MCF 10A (cell line): ENCODE measurements at regions not wholly inside any gene's neighbourhood (a gene's known extent, or its start where the extent isn't known, plus 50 kb on each side); places are given as distances from the start of the nearest gene placed in this dataset.
A peak's percentile ranks its signal among the peaks of the same experiment; 100 is the strongest.

Source experiments
- BruUV-seq: library from RNA; stranded (reverse); fragments of 400-500 nt; replicated peaks from 2 replicates; lab custom pipeline; 2021; lab: Mats Ljungman, UMichigan
- CTCF ChIA-PET: fragments of 300-600 bp; sonication (Branson Sonifier 250); formaldehyde crosslinking; extraction: SDS; loops from one replicate; lab custom pipeline; 2021; ENCODE audit warnings: antibody characterized with exemption, inconsistent platforms; lab: Yijun Ruan, JAX
- POLR2A ChIA-PET: fragments of 300-600, 350-650 bp; sonication (Branson Sonifier 250); formaldehyde crosslinking; extraction: SDS; loops from one replicate; lab custom pipeline; 2020; ENCODE audit warnings: antibody characterized with exemption, inconsistent platforms; lab: Yijun Ruan, JAX
- DNase-seq: peaks from one replicate; pipeline ENCODE4 v3.0.0-alpha.2; 2018; ENCODE audit not compliant: unreplicated experiment
- H3K27ac Mint-ChIP-seq: one replicate; pipeline ENCODE4 v1.8.0; 2022; ENCODE audit warnings: mild to moderate bottlenecking, low read depth, mixed read lengths; ENCODE audit not compliant: unreplicated experiment
- H3K27me3 Mint-ChIP-seq: one replicate; pipeline ENCODE4 v1.8.0; 2022; ENCODE audit warnings: mixed read lengths; ENCODE audit not compliant: insufficient read depth, unreplicated experiment
- H3K36me3 Mint-ChIP-seq: one replicate; pipeline ENCODE4 v1.8.0; 2022; ENCODE audit warnings: mild to moderate bottlenecking, moderate library complexity, mixed read lengths; ENCODE audit not compliant: insufficient read depth, unreplicated experiment
- H3K4me1 Mint-ChIP-seq: one replicate; pipeline ENCODE4 v1.8.0; 2022; ENCODE audit warnings: mixed read lengths; ENCODE audit not compliant: insufficient read depth, unreplicated experiment
- H3K4me3 Mint-ChIP-seq: one replicate; pipeline ENCODE4 v1.8.0; 2022; ENCODE audit warnings: mild to moderate bottlenecking, moderate library complexity, mixed read lengths; ENCODE audit not compliant: unreplicated experiment
- H3K9me3 Mint-ChIP-seq: one replicate; pipeline ENCODE4 v1.8.0; 2022; ENCODE audit warnings: mixed read lengths; ENCODE audit not compliant: unreplicated experiment
- intact Hi-C: fragments of 100-400 bp; cut with micrococcal nuclease; formaldehyde crosslinking; loops from 2 replicates; pipeline ENCODE4 v1.14.1; 2022
- TF ChIP-seq, protein P1 (sequence below): fragments of 200-600 bp; IDR thresholded peaks from one replicate; pipeline ENCODE4 v1.8.0; 2022; ENCODE audit warnings: antibody characterized with exemption, mild to moderate bottlenecking; ENCODE audit not compliant: unreplicated experiment

DNA sequence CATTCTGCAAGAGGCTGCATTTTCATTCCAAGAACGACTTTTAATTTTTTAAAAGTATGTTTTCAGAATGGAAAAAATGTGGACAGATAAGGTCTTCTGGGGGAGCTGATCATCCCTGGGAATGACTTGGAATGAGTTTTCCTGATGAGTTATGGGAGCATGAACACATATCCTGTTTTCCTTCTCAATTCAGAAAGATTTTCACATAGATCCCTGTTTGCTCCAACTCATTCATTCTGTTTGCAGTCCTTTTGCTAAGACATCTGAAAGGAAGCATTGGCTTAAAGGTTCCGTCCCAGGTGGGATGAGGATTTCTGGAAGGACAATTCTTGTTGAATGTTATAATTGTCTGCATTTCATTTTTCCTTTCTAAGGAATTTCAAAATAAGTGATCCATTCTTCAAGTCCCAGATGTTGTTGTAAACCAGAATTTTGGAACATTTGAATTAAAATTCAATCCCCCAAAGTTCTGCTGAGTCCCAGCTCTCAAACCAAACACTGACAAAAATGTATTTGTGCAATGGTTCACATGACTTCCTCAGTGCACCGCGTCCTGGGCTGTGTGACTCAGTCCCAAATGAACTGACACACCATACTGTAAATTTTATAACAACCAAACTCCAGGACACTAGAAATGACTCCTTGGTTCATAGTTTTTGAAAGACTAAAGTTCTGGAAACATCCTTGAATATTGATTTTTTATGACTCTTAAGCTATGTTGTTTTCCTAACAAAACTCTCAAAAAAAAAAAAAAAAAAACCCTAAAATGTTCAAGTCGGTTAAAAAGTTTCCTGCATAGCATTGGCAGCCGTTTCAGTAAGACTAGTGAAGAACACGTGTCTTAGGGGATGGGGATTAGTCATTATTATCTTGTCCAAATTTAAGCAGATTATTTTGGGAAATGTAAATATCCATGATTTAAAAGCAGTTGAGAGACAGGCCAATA lies 281.8 kb upstream of the TCF4 start:
- BruUV-seq: no TSS peak
- no peaks in the 10 kb centered on the region for H3K27me3 Mint-ChIP-seq

DNA sequence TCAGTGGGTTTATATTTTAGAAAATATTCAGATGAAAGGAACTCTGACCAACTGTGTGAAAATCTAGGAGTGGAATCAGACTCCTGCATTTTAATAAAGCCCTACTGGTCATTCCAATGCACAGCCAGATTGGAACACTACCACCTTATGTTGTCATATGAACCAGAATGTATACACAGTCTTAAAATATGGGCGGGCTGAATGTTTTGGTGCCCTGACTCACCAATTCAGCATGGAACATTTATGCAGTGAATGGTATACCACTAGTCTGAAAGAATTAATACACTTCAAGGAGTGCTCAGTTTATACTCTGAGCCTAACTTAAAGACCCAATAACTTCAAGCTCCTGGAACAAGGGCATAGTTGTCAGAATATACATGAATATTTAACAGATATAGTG lies 280.9 kb upstream of the TCF4 start:
- H3K27ac Mint-ChIP-seq: no peak overlapping the region
- peak; percentile 31 for DNase-seq
- POLR2A ChIA-PET: no interaction called here
- no peaks in the 10 kb centered on the region for H3K9me3 Mint-ChIP-seq
- intact Hi-C loops: no loop called here
- H3K27me3 Mint-ChIP-seq: no peaks in the 10 kb centered on the region
- no peak overlapping the region for H3K4me3 Mint-ChIP-seq
- TF ChIP-seq, protein P1, sequence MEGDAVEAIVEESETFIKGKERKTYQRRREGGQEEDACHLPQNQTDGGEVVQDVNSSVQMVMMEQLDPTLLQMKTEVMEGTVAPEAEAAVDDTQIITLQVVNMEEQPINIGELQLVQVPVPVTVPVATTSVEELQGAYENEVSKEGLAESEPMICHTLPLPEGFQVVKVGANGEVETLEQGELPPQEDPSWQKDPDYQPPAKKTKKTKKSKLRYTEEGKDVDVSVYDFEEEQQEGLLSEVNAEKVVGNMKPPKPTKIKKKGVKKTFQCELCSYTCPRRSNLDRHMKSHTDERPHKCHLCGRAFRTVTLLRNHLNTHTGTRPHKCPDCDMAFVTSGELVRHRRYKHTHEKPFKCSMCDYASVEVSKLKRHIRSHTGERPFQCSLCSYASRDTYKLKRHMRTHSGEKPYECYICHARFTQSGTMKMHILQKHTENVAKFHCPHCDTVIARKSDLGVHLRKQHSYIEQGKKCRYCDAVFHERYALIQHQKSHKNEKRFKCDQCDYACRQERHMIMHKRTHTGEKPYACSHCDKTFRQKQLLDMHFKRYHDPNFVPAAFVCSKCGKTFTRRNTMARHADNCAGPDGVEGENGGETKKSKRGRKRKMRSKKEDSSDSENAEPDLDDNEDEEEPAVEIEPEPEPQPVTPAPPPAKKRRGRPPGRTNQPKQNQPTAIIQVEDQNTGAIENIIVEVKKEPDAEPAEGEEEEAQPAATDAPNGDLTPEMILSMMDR: no peak
- CTCF ChIA-PET: interaction anchor here (0.9 to 1.2 kb wide), 2 partner anchors 10 to 281 kb away, joined by 3 read pairs; no protein-coding TSS in a partner anchor
- H3K4me1 Mint-ChIP-seq: peaks cover 8% of the 10 kb centered on the region
- no peaks in the 10 kb centered on the region for H3K36me3 Mint-ChIP-seq
- no TSS peak for BruUV-seq

More for the DNA sequence above, 281.8 kb upstream of the TCF4 start:
- peak; percentile 34 for DNase-seq
- Mint-ChIP-seq H3K9me3 (no peaks in the 10 kb centered on the region), H3K4me3 (no peak overlapping the region), H3K27ac (peak overlapping the region; percentile 19), H3K36me3 (no peaks in the 10 kb centered on the region), H3K4me1 (peaks cover 5% of the 10 kb centered on the region)
- ChIA-PET POLR2A (interaction anchor here (1.4 kb wide), 1 partner anchor 16 kb away, joined by 3 read pairs; no protein-coding TSS in a partner anchor), CTCF (interaction anchor here (0.7 to 1.2 kb wide), 4 partner anchors 8 to 758 kb away, joined by 3 to 4 read pairs (median 3); no protein-coding TSS in a partner anchor)
- intact Hi-C loops: no loop called here
- TF ChIP-seq, protein P1: no peak

DNA sequence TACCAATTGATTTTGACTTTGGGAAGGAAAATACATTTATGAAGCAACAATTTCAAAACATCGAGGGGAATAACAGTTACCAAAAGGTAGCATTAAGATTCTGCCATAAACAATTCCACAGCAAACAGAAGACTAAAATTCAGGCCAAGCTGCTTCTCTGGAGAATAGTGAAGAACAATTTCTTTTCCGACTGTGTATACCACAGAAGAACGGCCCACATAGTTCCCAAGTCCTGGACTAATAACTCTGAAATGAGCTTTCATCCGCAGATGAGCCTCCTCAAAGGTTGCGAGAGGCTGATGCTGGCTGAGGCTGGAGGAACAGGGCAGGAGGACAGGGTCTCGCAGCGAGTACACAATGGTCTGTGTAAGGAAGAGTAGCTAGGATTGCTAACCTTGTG lies 278.9 kb upstream of the TCF4 start:
- ChIA-PET POLR2A (no interaction called here), CTCF (interaction anchor here (0.6 to 1.1 kb wide), 2 partner anchors 452 to 632 kb away, joined by 3 read pairs; no protein-coding TSS in a partner anchor)
- Mint-ChIP-seq H3K4me1 (peaks cover 11% of the 10 kb centered on the region), H3K27me3 (no peaks in the 10 kb centered on the region), H3K9me3 (no peaks in the 10 kb centered on the region), H3K4me3 (no peak overlapping the region), H3K27ac (no peak overlapping the region), H3K36me3 (no peaks in the 10 kb centered on the region)
- BruUV-seq: no TSS peak
- TF ChIP-seq, protein P1: no peak
- intact Hi-C loops: no loop called here
- DNase-seq: no peak

DNA sequence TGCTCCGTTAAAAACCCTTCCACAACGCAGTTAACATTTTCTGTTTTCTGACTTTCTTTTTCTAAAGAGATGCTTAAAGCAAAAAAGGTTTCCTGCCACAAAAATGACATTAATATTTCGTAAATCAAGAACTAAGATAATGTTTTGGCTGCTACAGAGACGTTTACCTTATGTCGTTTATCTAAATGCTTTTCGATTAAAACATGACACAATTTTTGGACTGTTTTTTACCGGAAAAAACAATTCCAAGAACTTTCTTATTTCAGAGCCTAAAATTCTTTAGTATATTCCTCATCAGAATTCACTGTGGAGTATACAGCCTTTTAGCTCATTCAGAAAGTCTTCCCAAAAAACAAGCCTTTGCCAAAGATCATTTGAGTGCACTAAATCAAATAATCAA lies 278.0 kb upstream of the TCF4 start:
- no TSS peak for BruUV-seq
- Mint-ChIP-seq H3K4me3 (no peak overlapping the region), H3K27ac (no peak overlapping the region), H3K27me3 (no peaks in the 10 kb centered on the region), H3K36me3 (no peaks in the 10 kb centered on the region), H3K4me1 (peaks cover 11% of the 10 kb centered on the region), H3K9me3 (no peaks in the 10 kb centered on the region)
- POLR2A ChIA-PET: no interaction called here
- DNase-seq: no peak
- CTCF ChIA-PET: interaction anchor here (1.1 kb wide), 1 partner anchor 451 kb away, joined by 3 read pairs; no protein-coding TSS in a partner anchor
- TF ChIP-seq, protein P1: no peak
- intact Hi-C loops: no loop called here
